ENCODE measurements at regions not wholly inside any gene's neighbourhood (a gene's known extent, or its start where the extent isn't known, plus 50 kb on each side); places are given as distances from the start of the nearest gene placed in this dataset.

DNA sequence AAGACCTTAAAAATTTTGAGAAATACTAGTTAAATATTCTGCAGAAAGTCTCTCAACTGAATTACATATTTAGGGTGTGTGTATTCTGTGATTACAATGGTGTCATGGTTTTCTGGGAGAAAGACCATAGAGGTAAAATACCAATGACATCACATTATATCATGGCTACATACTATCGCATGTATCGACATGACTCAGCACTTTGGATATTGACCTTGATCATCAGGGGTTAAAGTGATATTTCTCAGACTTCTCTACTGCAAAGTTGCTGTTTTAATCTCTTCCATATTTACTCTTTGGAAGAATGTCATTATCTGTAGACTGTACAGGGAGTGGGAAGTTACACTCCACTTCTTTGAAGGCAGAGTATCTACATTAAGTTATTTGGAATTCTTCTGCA is 1046.6 kb downstream of the FAM181B start:
- no peak for DNase-seq (ENCODE audit: unreplicated experiment)
- Mint-ChIP-seq H3K27me3 (ENCODE audit: insufficient read depth, unreplicated experiment) (peaks cover 13% of the 10 kb centered on the region), H3K4me3 (ENCODE audit: unreplicated experiment) (no peak overlapping the region), H3K27ac (ENCODE audit: low read depth, unreplicated experiment) (no peak overlapping the region), H3K4me1 (ENCODE audit: insufficient read depth, unreplicated experiment) (no peaks in the 10 kb centered on the region), H3K9me3 (ENCODE audit: unreplicated experiment) (no peaks in the 10 kb centered on the region), H3K36me3 (ENCODE audit: insufficient read depth, unreplicated experiment) (no peaks in the 10 kb centered on the region)
- TF ChIP-seq, protein P1, sequence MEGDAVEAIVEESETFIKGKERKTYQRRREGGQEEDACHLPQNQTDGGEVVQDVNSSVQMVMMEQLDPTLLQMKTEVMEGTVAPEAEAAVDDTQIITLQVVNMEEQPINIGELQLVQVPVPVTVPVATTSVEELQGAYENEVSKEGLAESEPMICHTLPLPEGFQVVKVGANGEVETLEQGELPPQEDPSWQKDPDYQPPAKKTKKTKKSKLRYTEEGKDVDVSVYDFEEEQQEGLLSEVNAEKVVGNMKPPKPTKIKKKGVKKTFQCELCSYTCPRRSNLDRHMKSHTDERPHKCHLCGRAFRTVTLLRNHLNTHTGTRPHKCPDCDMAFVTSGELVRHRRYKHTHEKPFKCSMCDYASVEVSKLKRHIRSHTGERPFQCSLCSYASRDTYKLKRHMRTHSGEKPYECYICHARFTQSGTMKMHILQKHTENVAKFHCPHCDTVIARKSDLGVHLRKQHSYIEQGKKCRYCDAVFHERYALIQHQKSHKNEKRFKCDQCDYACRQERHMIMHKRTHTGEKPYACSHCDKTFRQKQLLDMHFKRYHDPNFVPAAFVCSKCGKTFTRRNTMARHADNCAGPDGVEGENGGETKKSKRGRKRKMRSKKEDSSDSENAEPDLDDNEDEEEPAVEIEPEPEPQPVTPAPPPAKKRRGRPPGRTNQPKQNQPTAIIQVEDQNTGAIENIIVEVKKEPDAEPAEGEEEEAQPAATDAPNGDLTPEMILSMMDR (IDR thresholded peaks at IDR 0.05; ENCODE audit: unreplicated experiment), result no peak
- CTCF ChIA-PET, result no interaction called here
- BruUV-seq (replicated peaks), result no TSS peak
- intact Hi-C loops (cut with micrococcal nuclease), result no loop called here
- POLR2A ChIA-PET, result interaction anchor here (0.7 kb wide), 1 partner anchor 915 kb away, joined by 3 read pairs; no protein-coding TSS in a partner anchor

DNA sequence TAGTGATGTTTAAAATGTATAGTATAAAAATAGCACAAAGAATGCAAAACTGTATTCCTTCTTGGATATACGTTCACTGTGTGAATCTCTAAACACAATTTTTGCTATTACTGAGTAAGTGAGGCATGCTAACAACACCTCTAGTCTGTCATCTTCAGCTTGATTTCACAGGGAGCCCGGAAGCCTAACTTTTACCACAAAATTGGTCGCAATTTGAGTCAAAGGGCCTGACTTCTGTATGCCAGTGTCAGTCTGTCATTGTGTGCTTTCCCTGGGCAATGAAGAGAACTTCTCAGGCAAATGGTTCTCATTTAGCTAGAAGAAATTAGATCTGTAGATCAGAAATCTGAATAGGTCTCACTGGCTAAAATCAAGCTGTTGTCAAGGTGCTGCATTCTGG is 1059.5 kb downstream of the FAM181B start:
- peaks cover 10% of the 10 kb centered on the region for H3K27me3 Mint-ChIP-seq (ENCODE audit: insufficient read depth, unreplicated experiment)
- DNase-seq (ENCODE audit: unreplicated experiment), result no peak
- intact Hi-C loops (cut with micrococcal nuclease), result no loop called here
- no peak overlapping the region for H3K27ac Mint-ChIP-seq (ENCODE audit: low read depth, unreplicated experiment)
- no peaks in the 10 kb centered on the region for H3K36me3 Mint-ChIP-seq (ENCODE audit: insufficient read depth, unreplicated experiment)
- BruUV-seq (replicated peaks), result no TSS peak
- H3K4me3 Mint-ChIP-seq (ENCODE audit: unreplicated experiment), result no peak overlapping the region
- ChIA-PET CTCF (interaction anchor here (0.6 to 1.0 kb wide), 3 partner anchors 19 to 556 kb away, joined by 3 to 4 read pairs (median 3); no protein-coding TSS in a partner anchor), POLR2A (no interaction called here)
- TF ChIP-seq, protein P1 (IDR thresholded peaks at IDR 0.05; ENCODE audit: unreplicated experiment), result no peak
- no peaks in the 10 kb centered on the region for H3K4me1 Mint-ChIP-seq (ENCODE audit: insufficient read depth, unreplicated experiment)
- no peaks in the 10 kb centered on the region for H3K9me3 Mint-ChIP-seq (ENCODE audit: unreplicated experiment)

DNA sequence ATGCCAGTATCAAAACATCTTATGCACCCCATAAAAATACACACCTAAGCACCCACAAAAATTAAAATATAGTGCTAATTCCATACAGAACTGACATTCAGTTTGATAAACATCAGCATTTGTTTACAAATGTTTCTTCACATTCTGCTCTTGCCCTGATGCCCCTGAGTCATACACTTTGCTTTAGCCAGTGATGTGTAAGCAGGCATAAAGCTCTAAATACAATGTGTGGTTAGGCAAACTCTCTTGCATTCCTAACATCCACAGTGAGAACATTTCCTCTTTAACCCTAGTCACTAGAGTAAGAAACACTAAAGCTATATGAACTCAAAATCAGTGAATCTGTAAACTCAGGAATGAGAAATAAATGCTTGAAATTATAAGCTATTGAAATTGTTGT is 1060.7 kb downstream of the FAM181B start:
- H3K4me3 Mint-ChIP-seq (ENCODE audit: unreplicated experiment), result no peak overlapping the region
- DNase-seq (ENCODE audit: unreplicated experiment), result no peak
- TF ChIP-seq, protein P1 (IDR thresholded peaks at IDR 0.05; ENCODE audit: unreplicated experiment), result no peak
- intact Hi-C loops (cut with micrococcal nuclease), result no loop called here
- no peak overlapping the region for H3K27ac Mint-ChIP-seq (ENCODE audit: low read depth, unreplicated experiment)
- no peaks in the 10 kb centered on the region for H3K9me3 Mint-ChIP-seq (ENCODE audit: unreplicated experiment)
- H3K36me3 Mint-ChIP-seq (ENCODE audit: insufficient read depth, unreplicated experiment), result no peaks in the 10 kb centered on the region
- ChIA-PET CTCF (interaction anchor here (1.5 kb wide), 1 partner anchor 14 kb away, joined by 3 read pairs; no protein-coding TSS in a partner anchor), POLR2A (no interaction called here)
- no TSS peak for BruUV-seq (replicated peaks)
- no peaks in the 10 kb centered on the region for H3K4me1 Mint-ChIP-seq (ENCODE audit: insufficient read depth, unreplicated experiment)
- no peaks in the 10 kb centered on the region for H3K27me3 Mint-ChIP-seq (ENCODE audit: insufficient read depth, unreplicated experiment)

DNA sequence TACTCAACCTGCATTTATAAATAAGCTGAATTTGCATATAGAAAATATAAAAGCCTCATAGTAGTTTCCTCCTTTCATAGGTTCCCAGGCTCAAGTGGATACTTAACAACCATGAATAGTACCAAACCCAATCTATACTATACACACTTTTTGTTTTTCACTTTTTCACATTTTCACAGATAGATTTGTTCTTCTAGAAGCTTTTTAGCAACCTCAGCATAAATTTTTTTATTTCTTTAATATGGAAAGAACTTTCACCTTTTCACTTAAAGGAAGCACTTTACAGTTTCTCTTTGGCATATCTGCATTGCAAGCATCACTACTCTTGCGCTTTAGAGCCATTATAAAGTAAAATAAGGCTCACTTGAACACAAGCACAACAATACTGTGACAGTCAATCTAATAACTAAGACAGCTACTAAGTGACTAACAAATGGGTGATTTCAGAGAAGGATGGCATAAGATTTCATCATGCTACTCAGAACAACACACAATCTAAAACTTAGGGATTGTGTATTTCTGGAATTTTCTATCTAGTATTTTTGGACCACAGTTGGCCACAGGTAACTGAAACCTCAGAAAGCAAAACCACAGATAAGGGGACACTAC is 1063.6 kb downstream of the FAM181B start:
- POLR2A ChIA-PET, result no interaction called here
- BruUV-seq (replicated peaks), result no TSS peak
- Mint-ChIP-seq H3K36me3 (ENCODE audit: insufficient read depth, unreplicated experiment) (no peaks in the 10 kb centered on the region), H3K9me3 (ENCODE audit: unreplicated experiment) (no peaks in the 10 kb centered on the region), H3K27me3 (ENCODE audit: insufficient read depth, unreplicated experiment) (peaks cover 23% of the 10 kb centered on the region), H3K4me1 (ENCODE audit: insufficient read depth, unreplicated experiment) (no peaks in the 10 kb centered on the region), H3K4me3 (ENCODE audit: unreplicated experiment) (no peak overlapping the region), H3K27ac (ENCODE audit: low read depth, unreplicated experiment) (no peak overlapping the region)
- no peak for DNase-seq (ENCODE audit: unreplicated experiment)
- CTCF ChIA-PET, result interaction anchor here (0.6 to 0.7 kb wide), 3 partner anchors 9 to 621 kb away, joined by 3 read pairs; no protein-coding TSS in a partner anchor
- intact Hi-C loops (cut with micrococcal nuclease), result loop anchor here (10.0 kb wide), 1 partner anchor 295 kb away; no protein-coding TSS in a partner anchor
- TF ChIP-seq, protein P1 (IDR thresholded peaks at IDR 0.05; ENCODE audit: unreplicated experiment), result no peak

All from MCF 10A (cell line).